ENCODE measurements at regions not wholly inside any gene's neighbourhood (a gene's known extent, or its start where the extent isn't known, plus 50 kb on each side); places are given as distances from the start of the nearest gene placed in this dataset.

DNA sequence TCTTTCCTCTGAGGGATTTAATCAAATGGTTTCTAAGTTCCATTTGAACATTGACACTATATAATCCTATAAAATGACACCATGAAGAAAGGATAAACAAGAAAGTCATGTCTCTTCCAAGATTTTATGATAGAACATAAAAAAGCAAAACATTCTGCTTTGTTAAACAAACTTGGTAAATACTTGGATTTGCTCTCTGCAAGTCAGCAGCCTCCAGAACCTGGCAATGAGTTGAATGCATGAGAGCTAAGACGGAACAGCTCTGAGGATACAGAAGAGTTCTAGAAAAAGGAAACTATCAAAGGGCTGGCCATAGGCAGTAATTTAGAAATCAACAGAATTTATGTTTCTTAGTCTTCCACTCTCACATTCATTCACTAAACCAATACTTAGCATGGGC is 656.0 kb upstream of the ID4 start:
- H3K4me1 Mint-ChIP-seq, result no peaks in the 10 kb centered on the region
- DNase-seq (ENCODE audit: low read depth, low spot score), result no peak
- peaks cover 5% of the 10 kb centered on the region for H3K36me3 Mint-ChIP-seq (ENCODE audit: low read depth)
- H3K4me3 Mint-ChIP-seq, result no peak overlapping the region
- TF ChIP-seq, protein P1, sequence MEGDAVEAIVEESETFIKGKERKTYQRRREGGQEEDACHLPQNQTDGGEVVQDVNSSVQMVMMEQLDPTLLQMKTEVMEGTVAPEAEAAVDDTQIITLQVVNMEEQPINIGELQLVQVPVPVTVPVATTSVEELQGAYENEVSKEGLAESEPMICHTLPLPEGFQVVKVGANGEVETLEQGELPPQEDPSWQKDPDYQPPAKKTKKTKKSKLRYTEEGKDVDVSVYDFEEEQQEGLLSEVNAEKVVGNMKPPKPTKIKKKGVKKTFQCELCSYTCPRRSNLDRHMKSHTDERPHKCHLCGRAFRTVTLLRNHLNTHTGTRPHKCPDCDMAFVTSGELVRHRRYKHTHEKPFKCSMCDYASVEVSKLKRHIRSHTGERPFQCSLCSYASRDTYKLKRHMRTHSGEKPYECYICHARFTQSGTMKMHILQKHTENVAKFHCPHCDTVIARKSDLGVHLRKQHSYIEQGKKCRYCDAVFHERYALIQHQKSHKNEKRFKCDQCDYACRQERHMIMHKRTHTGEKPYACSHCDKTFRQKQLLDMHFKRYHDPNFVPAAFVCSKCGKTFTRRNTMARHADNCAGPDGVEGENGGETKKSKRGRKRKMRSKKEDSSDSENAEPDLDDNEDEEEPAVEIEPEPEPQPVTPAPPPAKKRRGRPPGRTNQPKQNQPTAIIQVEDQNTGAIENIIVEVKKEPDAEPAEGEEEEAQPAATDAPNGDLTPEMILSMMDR (conservative IDR thresholded peaks at IDR 0.05), result no peak
- H3K9me3 Mint-ChIP-seq, result peaks cover 21% of the 10 kb centered on the region
- no peaks in the 10 kb centered on the region for H3K27me3 Mint-ChIP-seq (ENCODE audit: low read depth)
- no peak overlapping the region for H3K27ac Mint-ChIP-seq (ENCODE audit: unreplicated experiment)

DNA sequence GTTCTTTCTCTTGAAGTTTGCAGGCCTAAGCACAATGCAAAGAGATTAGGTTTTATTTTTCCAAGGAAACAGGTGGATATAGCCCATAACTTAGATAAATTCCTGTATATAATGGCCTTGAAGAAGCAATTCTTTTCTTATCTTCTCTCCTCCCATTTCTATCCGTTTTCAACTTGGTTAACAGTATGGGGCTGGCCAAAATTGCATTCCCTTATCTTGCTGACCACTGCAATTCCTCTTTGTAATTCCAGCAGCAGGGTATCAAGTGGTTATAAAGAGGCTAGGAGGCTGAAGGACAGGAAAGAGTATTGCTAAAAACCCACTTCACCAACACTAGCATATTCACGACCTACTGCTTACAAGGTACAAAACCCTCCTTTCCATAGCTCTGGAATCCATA is 643.5 kb upstream of the ID4 start:
- peak overlapping the region; percentile 20 for H3K27ac Mint-ChIP-seq (ENCODE audit: unreplicated experiment)
- H3K4me1 Mint-ChIP-seq, result no peaks in the 10 kb centered on the region
- H3K27me3 Mint-ChIP-seq (ENCODE audit: low read depth), result no peaks in the 10 kb centered on the region
- no peaks in the 10 kb centered on the region for H3K36me3 Mint-ChIP-seq (ENCODE audit: low read depth)
- peaks cover 4% of the 10 kb centered on the region for H3K9me3 Mint-ChIP-seq
- DNase-seq (ENCODE audit: low read depth, low spot score), result no peak
- no peak overlapping the region for H3K4me3 Mint-ChIP-seq
- TF ChIP-seq, protein P1 (conservative IDR thresholded peaks at IDR 0.05), result no peak

GRCh38 chr6:19204445-19204844 is 632.7 kb upstream of the ID4 start:
- H3K4me3 Mint-ChIP-seq, result no peak overlapping the region
- peaks cover 34% of the 10 kb centered on the region for H3K9me3 Mint-ChIP-seq
- H3K27ac Mint-ChIP-seq (ENCODE audit: unreplicated experiment), result no peak overlapping the region
- H3K27me3 Mint-ChIP-seq (ENCODE audit: low read depth), result no peaks in the 10 kb centered on the region
- no peaks in the 10 kb centered on the region for H3K4me1 Mint-ChIP-seq
- H3K36me3 Mint-ChIP-seq (ENCODE audit: low read depth), result peaks cover 21% of the 10 kb centered on the region
- TF ChIP-seq, protein P1 (conservative IDR thresholded peaks at IDR 0.05), result no peak
- no peak for DNase-seq (ENCODE audit: low read depth, low spot score)

GRCh38 chr6:19205076-19205475 is 632.1 kb upstream of the ID4 start:
- H3K36me3 Mint-ChIP-seq (ENCODE audit: low read depth), result peaks cover 24% of the 10 kb centered on the region
- no peaks in the 10 kb centered on the region for H3K27me3 Mint-ChIP-seq (ENCODE audit: low read depth)
- H3K4me1 Mint-ChIP-seq, result no peaks in the 10 kb centered on the region

GRCh38 chr6:19209202-19209601 is 628.0 kb upstream of the ID4 start:
- no peaks in the 10 kb centered on the region for H3K27me3 Mint-ChIP-seq (ENCODE audit: low read depth)

More at GRCh38 chr6:19205076-19205475, 632.1 kb upstream of the ID4 start:
- no peak overlapping the region for H3K27ac Mint-ChIP-seq (ENCODE audit: unreplicated experiment)
- no peak for DNase-seq (ENCODE audit: low read depth, low spot score)
- H3K9me3 Mint-ChIP-seq, result peaks cover 31% of the 10 kb centered on the region
- H3K4me3 Mint-ChIP-seq, result no peak overlapping the region
- TF ChIP-seq, protein P1 (conservative IDR thresholded peaks at IDR 0.05), result no peak

More at GRCh38 chr6:19209202-19209601, 628.0 kb upstream of the ID4 start:
- Mint-ChIP-seq H3K9me3 (peaks cover 18% of the 10 kb centered on the region), H3K4me3 (no peak overlapping the region), H3K27ac (ENCODE audit: unreplicated experiment) (no peak overlapping the region), H3K4me1 (no peaks in the 10 kb centered on the region), H3K36me3 (ENCODE audit: low read depth) (peaks cover 20% of the 10 kb centered on the region)
- no peak for DNase-seq (ENCODE audit: low read depth, low spot score)
- TF ChIP-seq, protein P1 (conservative IDR thresholded peaks at IDR 0.05), result no peak

Measured in neural crest cell (in vitro differentiated cells).